G401 (cell line): ENCODE measurements at regions not wholly inside any gene's neighbourhood (a gene's known extent, or its start where the extent isn't known, plus 50 kb on each side); places are given as distances from the start of the nearest gene placed in this dataset.
"Not testable (repeated sequence)": the region's sequence is repeated elsewhere in the genome, so short reads cannot be mapped to it uniquely, and the experiment has no call there.

Experiments used
- DNase-seq: peaks from one replicate; pipeline ENCODE4 v3.0.0-alpha.2; 2015; ENCODE audit warnings: low spot score
- in situ Hi-C: cut with HindIII; loops from 2 replicates; pipeline ENCODE4 v1.10.0; 2016; ENCODE audit warnings: low sequenced_read_pairs, mixed read lengths

DNA sequence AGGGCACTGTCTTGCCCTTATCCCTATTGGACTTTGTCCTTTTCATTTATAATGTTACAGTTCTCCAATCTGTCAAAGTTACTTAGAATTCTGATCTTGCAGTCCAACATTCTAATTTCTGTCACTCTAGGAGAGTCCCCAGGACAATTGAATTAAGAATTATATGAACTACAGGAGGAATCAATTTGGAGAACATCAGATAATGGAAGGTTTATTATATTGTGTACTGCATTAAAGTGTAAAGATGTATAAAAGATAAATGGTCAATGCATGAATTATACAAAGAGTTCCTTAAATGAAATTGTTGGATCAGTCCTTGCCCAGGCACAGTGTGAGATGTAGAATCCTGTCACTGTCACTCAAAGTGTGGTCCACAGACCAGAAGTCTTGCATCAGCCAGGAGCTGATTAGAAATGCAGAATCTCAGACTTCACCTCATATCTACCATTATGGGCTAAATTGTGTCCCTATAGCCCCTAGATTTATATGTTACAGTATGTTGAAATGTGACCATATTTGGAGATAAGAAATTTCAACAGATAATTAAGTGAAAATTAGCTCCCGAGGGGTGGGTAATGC, 145.5 kb downstream of the BTBD3 start:
- in situ Hi-C loops = no loop called here
- DNase-seq = no peak

DNA sequence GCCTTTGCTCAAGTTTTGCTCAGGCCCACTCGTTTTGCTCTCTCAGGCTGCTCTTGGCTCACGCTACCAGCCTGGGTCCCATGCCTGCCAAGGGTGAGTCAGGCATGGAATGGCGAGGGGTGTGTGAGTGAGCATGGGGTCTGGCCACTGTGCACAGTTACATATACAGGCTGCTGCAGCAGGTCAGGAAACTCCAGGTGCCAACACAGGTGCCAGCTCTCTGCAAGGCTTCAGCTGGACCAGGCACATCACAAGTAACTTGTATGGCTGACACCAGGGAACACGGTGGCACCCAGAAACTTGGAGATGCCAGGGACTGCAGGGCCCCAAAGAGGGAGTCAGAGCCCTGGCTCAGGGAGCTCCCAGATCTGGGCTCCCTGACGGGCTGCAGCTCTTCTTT, 146.8 kb downstream of the BTBD3 start:
- DNase-seq = no peak
- in situ Hi-C loops = no loop called here

DNA sequence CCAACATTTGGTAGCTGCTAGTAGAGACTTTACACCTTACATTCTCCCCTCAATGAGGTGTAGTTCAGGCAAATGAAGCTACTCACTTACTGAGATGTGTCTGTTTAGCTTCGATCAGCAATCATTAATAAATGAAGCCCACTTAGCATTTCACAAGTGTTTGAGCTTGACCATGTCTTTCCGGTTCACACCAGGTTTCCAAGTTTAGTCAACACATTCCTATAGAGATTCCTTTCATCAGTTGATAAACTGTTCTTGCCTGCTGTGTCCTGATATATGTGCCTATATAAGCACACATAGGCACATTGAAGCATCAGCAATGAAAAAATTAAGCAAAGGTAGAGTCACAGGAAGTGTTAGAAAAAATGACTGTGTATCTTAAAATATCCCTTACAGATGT, 150.0 kb downstream of the BTBD3 start:
- in situ Hi-C loops = no loop called here
- no peak for DNase-seq

DNA sequence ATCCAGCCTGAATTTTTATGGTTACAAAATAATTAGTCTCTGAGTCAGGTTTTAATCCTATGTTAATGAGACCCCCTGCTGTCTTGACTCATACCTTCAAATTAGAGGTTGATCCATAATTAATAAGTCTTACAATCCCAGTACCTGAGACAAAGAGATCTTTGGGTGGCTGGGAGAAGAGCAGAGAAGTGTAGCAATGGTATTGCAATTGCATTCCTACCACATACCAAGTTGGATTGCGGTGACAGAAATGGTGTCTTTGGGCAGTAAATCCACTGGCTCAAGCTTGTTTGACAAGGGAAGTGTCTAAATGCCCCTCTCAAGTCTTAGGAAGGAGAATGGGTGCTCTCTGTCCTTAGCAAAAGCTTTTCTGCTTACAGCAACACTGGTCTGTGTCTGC, 150.4 kb downstream of the BTBD3 start:
- DNase-seq = peak; percentile 20
- in situ Hi-C loops = no loop called here

DNA sequence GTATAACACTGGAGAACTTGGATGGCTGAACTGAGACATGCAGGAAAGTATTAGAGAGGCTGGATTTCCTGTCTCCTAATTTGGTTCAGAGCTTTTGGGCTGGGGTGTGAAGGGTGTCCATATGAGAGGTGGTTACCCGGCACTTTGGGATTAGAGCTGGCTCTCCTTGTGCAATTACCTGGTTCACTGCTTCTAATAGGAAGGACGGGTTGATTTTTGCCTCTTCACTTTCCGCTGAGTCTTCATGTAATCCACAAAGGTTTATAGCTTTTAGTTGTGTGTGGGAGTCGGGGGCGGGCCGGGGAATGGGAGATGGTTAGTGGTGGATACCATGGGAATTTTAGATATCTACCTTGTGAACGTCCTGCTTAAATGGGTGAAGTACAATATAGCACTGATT, 151.5 kb downstream of the BTBD3 start:
- DNase-seq = no peak
- in situ Hi-C loops = no loop called here

DNA sequence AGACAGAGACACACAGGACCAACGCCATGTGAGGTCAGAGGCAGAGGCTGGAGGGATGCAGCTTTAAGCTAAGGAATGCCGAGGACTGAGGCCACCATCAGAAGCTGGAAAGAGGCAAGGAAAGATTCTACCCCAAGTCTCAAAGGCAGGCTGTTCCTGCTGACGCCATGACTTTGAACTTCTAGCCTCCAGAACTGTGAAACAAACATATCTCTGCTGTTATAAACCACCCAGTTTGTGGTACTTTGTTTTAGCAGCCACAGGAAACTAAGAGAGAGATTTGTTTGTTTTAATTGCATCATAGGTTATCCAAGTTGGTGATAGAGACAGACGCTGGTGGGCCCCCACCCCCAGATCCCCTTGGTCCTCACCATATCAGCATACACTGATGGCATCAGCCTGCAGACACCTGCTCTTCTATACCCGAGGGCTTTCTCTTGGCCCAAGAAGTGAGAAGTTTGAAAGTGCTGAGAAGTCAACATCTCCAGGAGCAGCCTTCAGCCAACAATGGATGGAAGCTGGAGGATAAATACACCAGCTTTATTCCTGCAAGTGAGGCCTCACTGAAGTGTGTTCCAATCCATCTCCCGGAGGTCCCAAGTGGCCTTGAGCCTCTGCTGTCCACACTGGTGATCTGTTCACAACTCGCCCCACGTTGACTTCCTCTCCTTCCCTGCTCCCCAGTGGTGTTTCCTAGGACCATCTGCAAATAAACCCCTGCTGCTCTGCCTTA, 154.7 kb downstream of the BTBD3 start:
- in situ Hi-C loops = no loop called here
- DNase-seq = no peak

DNA sequence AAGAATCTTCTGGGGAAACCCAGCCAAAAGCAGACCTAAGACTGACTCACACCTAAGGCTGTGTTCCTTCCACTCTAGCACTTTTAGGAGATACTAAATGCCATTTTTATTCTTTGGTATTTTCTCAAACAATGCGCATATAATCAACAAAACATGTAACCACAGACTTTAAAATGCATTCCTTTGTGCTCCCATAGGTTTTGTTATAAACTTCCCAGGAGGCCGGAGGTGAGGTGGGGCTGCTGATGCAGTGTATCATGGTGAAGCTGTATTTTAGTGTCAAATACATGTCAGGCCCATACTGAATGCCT, 155.2 kb downstream of the BTBD3 start:
- in situ Hi-C loops = no loop called here
- no peak for DNase-seq

DNA sequence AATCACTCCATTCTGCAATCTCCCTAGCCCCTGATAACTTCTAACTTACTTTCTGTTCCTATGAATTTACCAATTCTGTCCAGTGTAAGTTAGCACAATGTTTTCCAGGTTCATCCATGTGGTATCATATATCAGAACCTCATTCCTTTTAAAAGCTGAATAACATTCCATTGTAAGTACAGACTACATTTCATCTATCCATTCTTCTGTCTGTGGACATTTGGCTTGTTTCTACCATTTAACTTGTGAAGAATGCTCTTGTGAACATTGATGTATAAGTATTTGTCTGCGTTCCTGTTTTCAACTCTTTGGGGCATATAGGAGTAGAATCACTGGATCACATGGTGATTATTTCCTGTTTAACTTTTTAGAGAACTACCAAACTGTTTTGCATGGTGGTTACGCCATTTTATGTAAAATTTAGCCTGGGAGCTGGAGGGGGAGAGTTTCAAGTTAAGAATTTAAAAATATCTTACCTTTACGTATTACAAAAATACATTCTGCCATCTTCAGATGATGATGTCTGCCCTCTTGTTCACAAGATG, 156.5 kb downstream of the BTBD3 start:
- in situ Hi-C loops = no loop called here
- no peak for DNase-seq

DNA sequence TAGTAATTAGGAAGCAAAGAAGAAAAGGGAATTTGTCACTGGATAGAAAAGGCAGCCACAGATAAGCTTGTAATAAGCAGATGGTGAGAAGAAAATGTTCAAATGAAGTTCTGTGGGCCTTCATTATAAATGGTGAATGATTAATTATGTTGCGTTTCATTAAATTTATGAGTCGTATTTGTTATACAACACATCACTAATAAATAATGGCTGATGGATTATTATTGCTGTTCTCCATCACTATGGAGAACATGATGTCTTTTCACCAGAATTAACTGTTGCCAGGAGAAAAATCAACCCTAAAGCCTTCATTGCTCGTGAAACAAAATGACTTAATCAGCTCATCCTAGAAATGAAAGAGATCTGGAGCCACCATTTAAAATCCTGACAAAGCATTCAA, 158.5 kb downstream of the BTBD3 start:
- in situ Hi-C loops = no loop called here
- no peak for DNase-seq

DNA sequence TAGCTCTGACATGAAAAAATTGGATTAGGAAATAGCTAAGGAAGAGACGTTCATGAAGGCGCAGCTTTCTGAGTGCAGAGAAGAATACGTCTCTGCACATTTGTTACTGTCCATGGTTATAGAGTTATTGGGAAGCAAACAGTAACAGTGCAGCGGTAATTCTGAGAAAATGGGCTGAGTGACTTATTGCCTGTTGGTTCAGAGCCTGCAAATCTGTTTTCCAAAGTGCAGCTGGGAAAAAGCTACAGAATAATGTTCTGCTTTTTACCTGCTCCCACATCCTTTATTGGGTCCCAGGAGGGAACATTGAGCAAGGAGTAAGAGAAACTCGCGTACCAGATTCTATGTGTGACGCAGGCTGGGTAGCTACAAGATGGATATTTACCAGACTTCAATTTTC, 160.2 kb downstream of the BTBD3 start:
- in situ Hi-C loops = no loop called here
- no peak for DNase-seq

DNA sequence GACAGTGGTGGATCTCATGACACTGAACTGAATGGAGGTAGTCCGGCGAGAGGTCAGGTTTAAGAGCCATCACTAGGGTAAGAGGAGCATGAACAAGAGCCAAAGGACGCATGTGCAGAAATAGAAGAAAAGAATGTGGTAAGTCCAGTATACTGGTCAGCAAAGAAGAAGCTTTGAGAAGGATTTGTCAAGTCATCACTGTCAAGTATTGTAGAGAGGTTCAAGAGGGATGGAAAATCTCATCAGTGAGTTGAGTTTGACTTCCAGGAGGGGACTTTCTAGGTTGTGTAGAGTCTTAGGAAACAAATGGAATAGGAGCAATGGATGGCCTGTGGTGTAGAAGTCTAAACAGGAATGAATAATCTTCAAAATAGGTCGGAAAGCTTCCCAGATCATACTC, 161.8 kb downstream of the BTBD3 start:
- no peak for DNase-seq
- in situ Hi-C loops = no loop called here

DNA sequence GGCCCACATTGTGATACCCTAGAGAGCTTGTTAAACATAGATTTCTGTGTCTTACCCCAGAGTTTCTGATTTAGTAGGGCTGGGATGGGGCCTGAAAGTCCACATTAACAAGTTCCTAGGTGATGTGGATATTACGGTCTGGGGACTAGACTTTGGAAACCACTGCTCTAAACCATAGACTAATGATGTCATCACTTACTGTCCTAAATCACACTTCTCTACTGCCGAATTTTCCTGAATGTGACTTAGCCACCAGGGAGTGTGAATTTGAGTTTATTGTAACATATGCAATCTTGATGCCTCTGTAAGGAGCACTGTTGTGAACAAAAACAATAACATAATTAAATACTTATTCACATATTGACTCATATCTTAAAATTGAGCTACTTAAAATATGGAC, 165.6 kb downstream of the BTBD3 start:
- no peak for DNase-seq
- in situ Hi-C loops = no loop called here

DNA sequence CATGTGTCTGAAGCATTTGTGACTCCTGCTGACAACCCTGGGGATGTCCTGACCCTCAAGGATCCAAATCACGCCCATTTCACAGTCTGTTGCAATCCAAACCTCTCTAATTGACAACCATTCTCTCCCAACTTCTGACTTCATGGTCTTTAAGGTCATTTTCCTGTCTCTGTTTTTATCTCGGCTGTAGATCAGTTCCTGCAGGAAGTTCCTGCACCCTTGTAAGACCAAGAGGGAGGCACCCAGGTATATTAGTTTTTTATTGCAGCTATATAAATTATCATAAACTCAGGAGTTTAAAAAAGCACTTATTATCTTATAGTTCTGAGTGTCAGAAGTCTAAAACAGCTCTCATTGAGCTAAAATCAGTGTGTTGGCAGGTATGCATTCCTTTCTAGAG, 166.8 kb downstream of the BTBD3 start:
- DNase-seq = no peak
- in situ Hi-C loops = no loop called here

DNA sequence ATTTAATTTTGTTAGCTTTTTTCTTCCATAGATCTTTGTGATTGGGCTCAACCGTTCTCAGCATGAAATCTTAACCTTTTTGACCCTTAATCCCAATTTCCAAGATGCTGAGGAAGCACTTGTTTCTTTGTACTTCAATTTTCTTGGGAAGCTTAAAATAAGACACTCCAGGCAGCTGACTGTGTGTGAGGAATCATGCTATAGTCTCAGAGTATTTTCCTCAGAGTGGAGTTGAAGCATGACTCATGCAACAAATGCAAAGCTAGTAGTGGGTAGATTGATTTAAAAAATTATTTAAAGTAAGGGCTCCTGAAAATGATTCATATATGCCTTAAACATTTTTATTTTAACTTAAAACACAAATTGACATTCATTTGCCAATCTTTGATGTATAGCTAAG, 168.7 kb downstream of the BTBD3 start:
- in situ Hi-C loops = no loop called here
- no peak for DNase-seq

DNA sequence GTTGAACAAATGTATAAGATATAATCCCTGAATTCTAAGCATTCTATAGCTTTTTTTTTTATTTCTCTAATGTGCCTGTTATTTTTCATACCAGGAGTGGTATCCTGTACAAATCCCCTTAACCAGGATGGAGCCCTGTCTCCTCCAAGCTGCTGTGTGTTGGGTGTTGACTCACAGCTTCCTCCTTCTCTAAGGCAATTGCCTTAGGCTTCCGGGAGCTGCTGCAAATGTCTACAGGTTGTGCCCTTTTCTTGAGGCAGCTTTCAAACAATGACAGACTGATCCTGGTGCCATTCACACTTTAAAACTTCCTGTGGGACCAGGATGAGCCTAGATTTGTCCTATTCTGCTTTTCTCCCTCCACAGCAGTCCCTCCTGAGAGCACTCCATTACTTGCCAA, 173.2 kb downstream of the BTBD3 start:
- in situ Hi-C loops = no loop called here
- DNase-seq = no peak

DNA sequence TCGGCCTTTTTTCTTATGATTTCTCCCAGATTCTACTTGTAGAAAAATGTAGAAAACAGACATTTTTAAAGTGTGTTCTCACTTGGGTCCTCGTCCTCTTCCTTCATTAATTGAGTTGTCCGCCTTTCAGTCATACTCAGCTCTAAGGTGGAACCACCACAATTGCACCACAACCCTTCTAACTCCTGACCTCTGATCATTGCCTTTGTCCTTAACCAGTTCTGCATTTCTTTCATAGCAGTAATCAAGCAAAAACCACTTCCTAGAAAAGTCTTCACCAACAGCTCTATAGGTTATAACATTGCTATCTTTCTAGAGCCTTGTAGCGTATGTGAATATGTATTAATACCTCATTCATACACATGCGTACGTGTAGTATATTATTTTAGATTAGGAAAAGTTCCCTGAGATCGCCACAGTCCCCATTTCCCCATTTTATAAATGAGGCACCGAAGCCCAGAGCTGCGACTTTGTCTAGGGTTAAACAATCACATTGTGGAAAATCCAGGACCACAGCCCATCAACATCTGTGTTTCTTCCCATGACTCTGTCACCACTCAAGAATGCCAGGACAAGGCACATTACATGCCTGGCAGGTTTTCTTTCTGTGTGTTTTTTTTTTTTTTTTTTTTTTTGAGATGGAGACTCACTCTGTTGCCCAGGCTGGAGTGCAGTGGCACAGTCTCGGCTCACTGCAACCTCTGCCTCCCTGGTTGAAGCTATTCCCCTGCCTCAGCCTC, 175.5 kb downstream of the BTBD3 start:
- no peak for DNase-seq
- in situ Hi-C loops = no loop called here

DNA sequence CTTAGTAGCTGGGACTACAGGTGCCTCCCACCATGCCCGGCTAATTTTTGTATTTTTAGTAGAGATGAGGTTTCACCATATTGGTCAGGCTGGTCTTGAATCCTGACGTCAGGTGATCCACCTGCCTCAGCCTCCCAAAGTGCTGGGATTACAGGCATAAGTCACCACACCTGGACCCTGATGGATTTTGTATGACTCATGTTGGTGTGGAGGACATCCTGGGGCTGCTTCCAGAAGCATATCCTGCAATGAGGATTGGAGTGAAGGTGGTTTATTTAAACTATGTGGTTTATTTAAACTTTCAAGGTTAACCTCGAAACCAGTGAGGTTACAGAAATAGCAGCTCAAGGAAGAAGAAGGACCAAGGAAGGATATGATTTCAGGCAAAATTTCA, 176.1 kb downstream of the BTBD3 start:
- in situ Hi-C loops, DNase-seq: not testable (repeated sequence)

DNA sequence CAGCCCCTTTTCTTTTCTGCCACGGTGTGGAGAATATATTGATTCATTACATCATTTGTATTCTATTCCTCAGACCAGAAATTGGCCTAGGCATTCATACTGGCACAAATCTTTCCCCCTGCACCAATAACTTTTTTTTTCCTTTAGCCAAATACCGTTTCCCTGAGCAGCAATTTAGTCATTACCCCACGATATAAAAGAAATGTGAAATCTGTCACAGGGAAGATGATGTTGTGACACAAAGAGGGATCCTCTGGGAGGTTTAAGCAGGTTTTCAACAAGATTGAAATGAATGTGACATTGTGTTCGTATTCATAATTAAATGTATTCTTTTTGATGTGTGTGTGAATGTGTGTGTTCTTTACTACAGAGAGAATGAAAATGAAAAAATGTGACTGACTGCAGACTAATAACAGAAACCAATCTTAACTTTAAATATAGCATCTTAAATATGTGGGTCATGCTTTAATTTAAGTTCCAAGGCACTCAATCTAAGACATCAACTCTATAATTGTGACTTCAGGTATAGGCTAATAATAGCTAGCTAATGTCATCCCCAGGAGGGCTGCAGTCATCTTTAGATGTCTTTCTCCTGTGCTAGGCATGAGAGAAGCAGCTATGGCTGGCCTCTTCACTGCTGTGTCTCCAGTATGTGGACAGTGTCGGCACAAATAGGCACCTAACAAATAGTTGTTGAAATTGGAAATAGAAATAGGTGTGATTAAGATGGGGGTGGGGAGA, 177.7 kb downstream of the BTBD3 start:
- no peak for DNase-seq
- in situ Hi-C loops = no loop called here

DNA sequence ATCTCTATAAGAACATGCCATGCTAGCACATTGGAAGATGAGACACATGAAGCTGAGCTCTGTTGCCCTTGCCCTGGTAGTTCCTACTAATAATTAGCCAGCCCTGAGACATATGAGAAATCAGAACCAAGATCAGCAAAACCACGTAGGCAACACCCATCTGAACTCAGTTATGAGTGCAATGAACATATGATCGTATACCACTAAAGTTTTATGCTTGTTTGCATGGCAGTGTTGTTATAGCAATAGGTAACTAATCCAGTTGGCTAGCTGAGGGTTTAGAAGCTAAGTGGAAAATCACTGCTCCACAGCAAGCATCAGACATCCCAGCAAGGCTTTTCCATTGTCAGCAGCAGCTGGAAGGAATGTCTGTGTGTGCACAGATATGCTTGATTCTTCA, 180.7 kb downstream of the BTBD3 start:
- in situ Hi-C loops = no loop called here

DNA sequence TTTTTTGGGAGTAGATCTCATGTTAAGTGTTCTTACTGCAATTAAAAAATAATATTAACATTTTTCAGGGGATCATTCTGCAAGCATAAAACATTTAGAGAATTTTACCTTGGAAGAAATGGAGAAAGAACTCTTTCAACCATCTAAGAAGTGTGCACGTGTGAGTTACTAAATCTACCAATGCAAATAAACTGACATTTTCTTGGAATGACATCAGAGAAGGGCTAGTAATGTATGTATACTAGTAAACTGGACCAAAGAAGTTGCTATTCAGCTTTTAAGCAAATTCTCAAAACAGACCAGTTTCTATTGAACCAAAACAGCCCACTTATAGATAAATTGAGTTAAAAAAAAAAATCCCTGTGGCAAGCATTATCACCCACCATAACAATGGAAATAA, 191.2 kb downstream of the BTBD3 start:
- in situ Hi-C loops = no loop called here
- no peak for DNase-seq

More for the DNA sequence above, 180.7 kb downstream of the BTBD3 start:
- DNase-seq = no peak
